Stomach (tissue), 8 donors: ENCODE measurements at regions not wholly inside any gene's neighbourhood (a gene's known extent, or its start where the extent isn't known, plus 50 kb on each side); places are given as distances from the start of the nearest gene placed in this dataset.
"Not testable (repeated sequence)": the region's sequence is repeated elsewhere in the genome, so short reads cannot be mapped to it uniquely, and the experiment has no call there.

Experiments
- DNase-seq, 2 donors: peaks; one replicate each; pipeline versions ENCODE4 v3.0.0 to v3.0.0-alpha.2; 2013 to 2019
- H3K27ac ChIP-seq, 5 donors: fragments of 200-600 bp in 4 of 5; sonication (generic) in 4 of 5; one replicate each; pipeline ENCODE4 v1.5.1; 2013 to 2019; ENCODE audit warnings: mild to moderate bottlenecking in 1 of 5, moderate library complexity in 1 of 5
- H3K27me3 ChIP-seq, 3 donors: fragments of 200-600 bp; sonication (generic); one replicate each; pipeline ENCODE4 v1.5.1; 2017 to 2019; ENCODE audit warnings: mixed run types in 1 of 3
- H3K36me3 ChIP-seq, 4 donors: fragments of 200-600 bp; sonication (generic); 1 replicate in 3 of 4; 2 replicates in 1 of 4; pipeline ENCODE4 v1.5.1; 2016 to 2019
- H3K4me1 ChIP-seq, 4 donors: fragments of 200-600 bp; sonication (generic); one replicate each; pipeline ENCODE4 v1.5.1; 2016 to 2019
- H3K4me3 ChIP-seq, 4 donors: fragments of 200-600 bp; sonication (generic) in 3 of 4; one replicate each; pipeline ENCODE4 v1.5.1; 2016 to 2019; ENCODE audit warnings: mild to moderate bottlenecking in 1 of 4
- H3K9me3 ChIP-seq, 4 donors: fragments of 200-600 bp; sonication (generic); one replicate each; pipeline ENCODE4 v1.5.1; 2016 to 2019
- EP300 ChIP-seq: sonication (generic); formaldehyde crosslinking; IDR thresholded peaks from one replicate; pipeline ENCODE4 v1.6.1; 2017; ENCODE audit warnings: antibody characterized with exemption
- POLR2A ChIP-seq, 4 donors: fragments of 450-650 bp; IDR thresholded peaks; one replicate each; pipeline ENCODE4 v1.6.1; 2016; ENCODE audit warnings: antibody characterized with exemption in 4 of 4, control low read depth in 2 of 4, mild to moderate bottlenecking in 1 of 4, moderate library complexity in 1 of 4
- POLR2AphosphoS5 ChIP-seq, 3 donors: sonication (generic); formaldehyde crosslinking; IDR thresholded peaks; one replicate each; pipeline ENCODE4 v1.6.1; 2016; ENCODE audit warnings: antibody characterized with exemption in 3 of 3
- WGBS, 5 donors: extraction: QIAGEN DNeasy Blood & Tissue Kit in 3 of 5; methylation state at CpG; one replicate each; pipeline versions ENCODE4 v1.1.5 to v1.1.7; 2013 to 2018; 5-methylcytosine and 5-hydroxymethylcytosine counted together
- intact Hi-C: fragments of 100-400 bp; cut with DNase I; formaldehyde crosslinking; loops from one replicate; pipeline ENCODE4 v1.15.1; 2023; ENCODE audit warnings: low total_unique reads
- TF ChIP-seq, protein P1 (sequence below), 7 experiments: fragments of 450-650 bp in 4 of 7; fragments of 200-600 bp in 3 of 7; sonication (generic) in 3 of 7; IDR thresholded peaks; one replicate each; pipeline ENCODE4 v1.5.1; 2016 to 2019; ENCODE audit warnings: antibody characterized with exemption in 7 of 7, control low read depth in 2 of 7, mild to moderate bottlenecking in 1 of 7
- donor health status: healthy with polysubstance abuse.
- donor health status: Bipolar disorder and iron deficiency.
- donor health status: healthy.

DNA sequence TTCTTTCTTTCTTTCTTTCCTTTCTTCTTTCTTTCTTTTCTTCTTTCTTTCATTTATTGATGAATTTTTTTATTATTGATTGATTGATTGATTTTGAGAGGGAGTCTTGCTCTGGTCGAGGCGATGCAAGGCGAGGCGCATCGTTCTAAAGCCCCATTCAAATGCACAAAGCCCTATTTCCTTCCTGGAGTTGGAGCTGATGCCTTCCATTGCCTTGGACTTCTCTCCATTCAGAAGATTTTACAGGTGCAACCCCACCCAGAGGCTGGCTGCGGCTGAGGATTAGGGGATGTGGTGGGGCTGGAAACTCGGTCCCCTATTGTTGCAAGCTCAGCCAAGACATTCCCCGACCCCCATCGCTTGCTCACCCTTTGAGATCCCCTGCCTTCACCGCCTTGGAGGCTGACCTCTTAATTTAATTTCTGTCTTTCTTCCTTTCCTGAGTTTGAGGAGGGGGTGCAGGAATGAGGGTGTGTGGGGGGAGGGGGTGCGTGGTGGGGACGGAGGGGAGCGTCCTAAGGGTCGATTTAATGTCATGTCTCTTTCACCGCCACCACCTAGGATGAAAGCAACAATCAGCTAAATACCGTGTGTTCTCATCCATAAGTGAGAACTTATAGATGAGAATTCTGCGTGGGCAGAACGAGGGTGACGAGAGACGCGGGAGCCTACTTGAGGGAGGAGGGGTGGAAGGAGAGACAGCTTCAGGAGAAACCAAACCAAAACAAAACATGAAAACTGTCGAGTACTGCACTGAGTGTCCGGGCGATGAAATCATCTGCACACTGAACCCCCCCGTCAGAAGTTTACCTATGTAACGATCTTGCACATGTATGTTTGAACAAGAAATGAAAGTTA is 3913.9 kb upstream of the OR11H1 start:
- no peaks in the 10 kb centered on the region for H3K27me3 ChIP-seq
- H3K9me3 ChIP-seq, result peaks cover 46 to 97% (median 95%) of the 10 kb centered on the region in 4 donors
- no peak overlapping the region for H3K27ac ChIP-seq
- H3K4me1 ChIP-seq, result no peaks in the 10 kb centered on the region
- no peak overlapping the region for H3K4me3 ChIP-seq
- DNase-seq, result no peak
- intact Hi-C loops, result no loop called here
- WGBS, 5 donors, result 83 to 86% (median 86%) methylated on average over 26 of the region's 26 CpGs
- H3K36me3 ChIP-seq, result no peaks in the 10 kb centered on the region
- TF ChIP-seq, protein P1, sequence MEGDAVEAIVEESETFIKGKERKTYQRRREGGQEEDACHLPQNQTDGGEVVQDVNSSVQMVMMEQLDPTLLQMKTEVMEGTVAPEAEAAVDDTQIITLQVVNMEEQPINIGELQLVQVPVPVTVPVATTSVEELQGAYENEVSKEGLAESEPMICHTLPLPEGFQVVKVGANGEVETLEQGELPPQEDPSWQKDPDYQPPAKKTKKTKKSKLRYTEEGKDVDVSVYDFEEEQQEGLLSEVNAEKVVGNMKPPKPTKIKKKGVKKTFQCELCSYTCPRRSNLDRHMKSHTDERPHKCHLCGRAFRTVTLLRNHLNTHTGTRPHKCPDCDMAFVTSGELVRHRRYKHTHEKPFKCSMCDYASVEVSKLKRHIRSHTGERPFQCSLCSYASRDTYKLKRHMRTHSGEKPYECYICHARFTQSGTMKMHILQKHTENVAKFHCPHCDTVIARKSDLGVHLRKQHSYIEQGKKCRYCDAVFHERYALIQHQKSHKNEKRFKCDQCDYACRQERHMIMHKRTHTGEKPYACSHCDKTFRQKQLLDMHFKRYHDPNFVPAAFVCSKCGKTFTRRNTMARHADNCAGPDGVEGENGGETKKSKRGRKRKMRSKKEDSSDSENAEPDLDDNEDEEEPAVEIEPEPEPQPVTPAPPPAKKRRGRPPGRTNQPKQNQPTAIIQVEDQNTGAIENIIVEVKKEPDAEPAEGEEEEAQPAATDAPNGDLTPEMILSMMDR (IDR thresholded peaks at IDR 0.05), result no peak
- TF ChIP-seq POLR2AphosphoS5 (IDR thresholded peaks at IDR 0.05) (no peak), POLR2A (IDR thresholded peaks at IDR 0.05) (no peak), EP300 (no peak)

DNA sequence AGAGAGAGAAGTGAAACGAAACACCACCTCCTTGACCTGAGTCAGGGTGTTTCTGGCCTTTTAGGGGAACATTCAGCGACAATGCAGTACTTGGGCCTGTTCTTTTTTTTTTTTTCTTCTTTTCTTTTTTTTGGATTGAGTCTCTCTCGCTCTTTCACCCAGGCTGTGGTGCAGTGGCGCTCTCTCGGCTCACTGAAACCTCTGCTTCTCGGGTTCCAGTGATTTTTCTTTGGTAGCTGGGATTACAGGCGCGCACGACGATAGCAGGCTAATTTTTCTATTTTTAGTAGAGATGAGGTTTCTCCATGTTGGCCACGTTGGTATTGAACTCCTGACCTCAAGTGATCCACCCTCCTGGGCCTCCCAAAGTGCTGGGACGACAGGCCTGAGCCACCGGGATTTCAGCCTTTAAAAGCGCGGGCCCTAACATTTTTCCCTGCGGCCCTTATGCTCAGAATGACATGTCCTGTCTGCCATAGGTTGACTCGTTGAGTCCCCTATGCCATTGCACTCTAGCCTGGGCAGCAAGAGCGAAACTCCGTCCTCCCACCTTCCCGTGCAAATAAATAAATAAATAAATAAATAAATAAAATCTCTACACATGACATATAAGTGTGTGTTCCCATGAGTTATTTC is 3913.1 kb upstream of the OR11H1 start:
- peaks cover 46 to 99% (median 95%) of the 10 kb centered on the region in 4 donors for H3K9me3 ChIP-seq

DNA sequence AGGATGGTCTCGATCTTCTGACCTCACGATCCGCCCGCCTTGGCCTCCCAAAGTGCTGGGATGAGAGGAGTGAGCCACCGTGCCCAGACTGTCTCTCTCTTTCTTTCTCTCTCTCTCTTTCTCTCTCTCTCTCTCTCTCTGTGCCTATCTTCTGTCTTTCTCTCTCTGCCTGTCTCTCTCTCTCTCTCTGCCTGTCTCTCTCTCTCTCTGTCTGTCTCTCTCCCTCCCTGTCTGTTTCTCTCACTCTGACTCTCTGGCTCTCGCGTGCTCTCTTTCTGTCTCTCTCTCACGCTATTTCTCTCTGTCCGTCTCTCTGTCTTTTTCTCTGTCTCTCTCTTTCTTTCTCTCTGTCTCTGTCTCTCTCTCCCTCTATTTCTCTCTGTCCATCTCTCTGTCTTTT is 3911.2 kb upstream of the OR11H1 start:
- intact Hi-C loops, result no loop called here
- Histone ChIP-seq H3K4me1 (no peaks in the 10 kb centered on the region), H3K27me3 (no peaks in the 10 kb centered on the region), H3K27ac (no peak overlapping the region), H3K36me3 (no peaks in the 10 kb centered on the region), H3K9me3 (peaks cover 53 to 100% (median 97%) of the 10 kb centered on the region in 4 donors), H3K4me3 (no peak overlapping the region)
- TF ChIP-seq EP300, result no peak
- TF ChIP-seq POLR2AphosphoS5 (IDR thresholded peaks at IDR 0.05), result no peak
- WGBS, 5 donors, result 85 to 94% (median 89%) methylated on average over 9 of the region's 9 CpGs
- DNase-seq, result no peak

More for the DNA sequence above, 3913.1 kb upstream of the OR11H1 start:
- H3K36me3 ChIP-seq, H3K4me3 ChIP-seq, intact Hi-C loops, DNase-seq, H3K4me1 ChIP-seq, H3K27ac ChIP-seq, H3K27me3 ChIP-seq: not testable (repeated sequence)
- WGBS, 5 donors, result 77 to 79% (median 79%) methylated on average over 20 of the region's 20 CpGs

DNA sequence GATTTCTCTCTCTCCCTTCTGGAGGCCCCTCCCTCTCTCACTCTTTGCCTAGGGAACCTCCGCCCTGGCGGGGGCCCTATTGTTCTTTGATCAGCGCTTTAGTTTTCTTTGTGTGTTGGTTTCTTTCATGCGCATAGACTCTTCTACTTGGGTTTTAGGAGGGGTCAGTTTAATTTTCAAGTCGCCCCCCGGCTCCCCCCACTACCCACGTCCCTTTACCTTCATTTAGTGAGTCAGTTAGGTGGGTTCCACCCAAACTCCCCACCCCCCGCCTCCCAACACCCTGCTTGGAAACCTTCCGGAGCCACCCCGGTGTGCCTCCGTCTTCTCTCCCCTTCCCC is 3909.7 kb upstream of the OR11H1 start:
- H3K4me3 ChIP-seq, H3K36me3 ChIP-seq, H3K27me3 ChIP-seq, DNase-seq, intact Hi-C loops, H3K27ac ChIP-seq, H3K4me1 ChIP-seq: not testable (repeated sequence)
- WGBS, 5 donors, result 45 to 67% (median 62%) methylated on average over 8 to 11 of the region's 11 CpGs
- H3K9me3 ChIP-seq, result peaks cover 39 to 96% (median 90%) of the 10 kb centered on the region in 4 donors

DNA sequence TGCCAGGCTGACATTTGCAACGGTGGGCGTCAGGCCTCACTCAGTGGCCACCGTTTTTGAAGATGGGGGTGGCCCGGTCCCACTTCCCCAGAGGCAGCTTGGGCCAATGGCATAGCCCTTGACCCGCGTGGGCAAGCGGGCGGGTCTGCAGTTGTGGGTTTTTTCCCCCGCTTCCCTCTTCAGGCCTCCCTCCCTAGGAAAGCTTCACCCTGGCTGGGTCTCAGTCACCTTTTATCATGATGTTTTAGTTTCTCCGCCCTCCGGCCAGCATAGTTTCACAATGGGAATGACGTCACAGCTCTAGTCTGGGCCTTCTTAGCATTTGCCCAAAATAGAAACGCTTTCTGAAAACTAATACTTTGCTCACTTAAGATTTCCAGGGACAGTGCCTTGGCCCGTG is 3909.3 kb upstream of the OR11H1 start:
- DNase-seq, H3K36me3 ChIP-seq, H3K4me3 ChIP-seq, H3K27me3 ChIP-seq, H3K27ac ChIP-seq, intact Hi-C loops, H3K4me1 ChIP-seq: not testable (repeated sequence)
- peaks cover 36 to 94% (median 87%) of the 10 kb centered on the region in 4 donors for H3K9me3 ChIP-seq
- 63 to 75% (median 75%) methylated on average over 14 of the region's 14 CpGs for WGBS, 5 donors

DNA sequence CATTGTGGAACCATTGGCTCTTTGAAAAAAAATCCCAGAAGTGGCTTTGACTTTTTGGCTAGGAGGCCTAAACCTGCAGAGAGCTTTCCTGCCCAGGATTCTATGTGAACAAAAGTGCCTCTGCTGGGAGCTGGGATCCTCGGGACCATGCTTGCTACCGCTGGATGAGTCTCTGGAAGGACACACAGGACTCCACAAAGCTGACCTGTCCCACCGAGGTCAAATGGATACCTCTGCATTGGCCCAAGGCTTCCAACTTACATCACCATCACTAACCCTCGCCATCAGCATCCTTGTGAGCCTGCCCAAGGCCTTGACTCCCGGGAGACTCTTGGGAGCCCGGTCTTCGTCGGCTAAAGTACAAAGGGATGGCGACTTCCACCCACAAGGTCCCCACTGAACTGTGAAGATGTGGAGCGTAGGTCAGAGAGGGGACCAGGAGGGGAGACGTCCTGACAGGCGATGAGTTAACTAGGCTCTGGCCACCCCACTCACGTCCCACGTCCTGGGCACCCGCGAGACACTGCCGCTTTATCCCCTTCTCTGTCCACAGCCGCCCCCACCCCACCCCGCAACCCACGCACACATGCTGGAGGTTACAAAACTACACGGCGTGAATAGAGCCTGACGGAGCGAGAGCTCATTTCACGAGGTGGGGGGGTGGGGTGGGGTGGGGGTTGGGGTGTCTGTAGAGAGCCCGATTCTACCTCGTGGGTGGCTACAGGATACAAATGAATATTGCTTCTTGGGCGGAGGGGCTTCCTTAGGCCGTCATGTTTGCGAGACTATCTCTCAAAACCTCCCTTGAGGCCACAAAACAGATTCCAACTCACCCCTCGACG is 3906.8 kb upstream of the OR11H1 start:
- H3K4me1 ChIP-seq, H3K4me3 ChIP-seq, DNase-seq, intact Hi-C loops, H3K27ac ChIP-seq, H3K27me3 ChIP-seq, H3K36me3 ChIP-seq: not testable (repeated sequence)
- H3K9me3 ChIP-seq, result peaks cover 18 to 90% (median 79%) of the 10 kb centered on the region in 4 donors
- WGBS, 5 donors, result 79 to 83% (median 82%) methylated on average over 32 of the region's 32 CpGs

DNA sequence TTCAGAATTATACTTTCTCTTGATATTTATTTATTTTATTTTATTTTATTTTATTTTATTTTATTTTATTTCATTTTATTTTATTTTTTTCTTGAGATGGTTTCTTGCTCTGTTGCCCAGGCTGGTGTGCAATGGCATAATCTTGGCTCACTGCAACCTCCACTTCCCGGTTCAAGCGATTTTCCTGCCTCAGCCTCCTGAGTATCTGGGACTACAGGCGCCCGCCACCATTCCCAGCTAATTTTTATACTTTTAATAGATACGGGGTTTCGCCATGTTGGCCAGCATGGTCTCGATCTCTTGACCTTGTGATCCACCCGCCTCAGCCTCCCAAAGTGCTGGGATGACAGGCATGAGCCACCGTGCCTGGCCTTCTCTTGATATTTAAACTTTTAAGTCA is 3905.2 kb upstream of the OR11H1 start:
- WGBS, 5 donors, result 81 to 87% (median 82%) methylated on average over 9 of the region's 9 CpGs
- H3K4me1 ChIP-seq, H3K27me3 ChIP-seq, intact Hi-C loops, H3K36me3 ChIP-seq, H3K4me3 ChIP-seq, DNase-seq, H3K27ac ChIP-seq: not testable (repeated sequence)
- peaks cover 28 to 90% (median 79%) of the 10 kb centered on the region in 4 donors for H3K9me3 ChIP-seq

DNA sequence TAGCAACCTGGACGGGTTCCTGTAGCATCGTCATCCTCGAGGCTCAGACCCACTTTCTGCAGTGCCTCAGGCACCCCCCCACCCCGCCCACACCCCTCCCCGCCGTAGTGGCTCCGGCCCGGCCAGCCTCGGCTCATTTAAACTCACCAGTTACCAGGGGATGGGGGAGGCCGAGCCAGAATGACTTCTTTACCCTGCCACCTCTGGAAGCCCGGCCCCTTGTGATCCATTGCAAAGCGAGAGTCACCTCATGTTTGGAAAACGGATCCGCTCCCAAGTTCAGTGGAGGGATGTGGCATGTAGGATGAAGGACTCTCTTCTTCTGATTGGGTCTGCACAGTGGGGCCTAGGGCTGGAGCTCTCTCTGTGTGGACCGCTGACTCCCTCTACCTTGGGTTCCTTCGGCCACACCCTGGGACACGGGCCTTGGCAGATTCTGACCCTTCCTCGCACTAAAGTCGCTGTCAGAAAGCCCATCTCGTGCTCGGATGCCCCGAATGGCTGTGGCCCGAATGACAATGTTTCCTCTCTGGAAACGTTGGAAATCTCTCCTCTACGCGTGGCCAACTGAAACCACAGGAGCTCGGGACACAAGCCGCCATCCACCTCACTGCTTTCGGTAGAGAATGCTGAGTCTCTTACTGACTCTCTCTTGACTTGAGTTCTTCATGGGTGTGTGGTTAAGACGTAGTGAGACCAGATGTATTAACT is 3902.1 kb upstream of the OR11H1 start:
- H3K4me1 ChIP-seq, DNase-seq, intact Hi-C loops, H3K27me3 ChIP-seq, H3K27ac ChIP-seq, H3K4me3 ChIP-seq, H3K36me3 ChIP-seq: not testable (repeated sequence)
- WGBS, 5 donors, result 82 to 87% (median 85%) methylated on average over 28 to 30 of the region's 30 CpGs
- peaks cover 51 to 90% (median 81%) of the 10 kb centered on the region in 4 donors for H3K9me3 ChIP-seq
